Loucy (cell line): ENCODE measurements at regions not wholly inside any gene's neighbourhood (a gene's known extent, or its start where the extent isn't known, plus 50 kb on each side); places are given as distances from the start of the nearest gene placed in this dataset.

Experiments used
- H2AFZ ChIP-seq: fragments of 200-600 bp; sonication (generic); 2 replicates; pipeline ENCODE4 v1.6.0; 2016; ENCODE audit warnings: antibody characterized with exemption, mild to moderate bottlenecking, low read length, moderate library complexity
- H3F3A ChIP-seq: fragments of 200-600 bp; 2 replicates; pipeline ENCODE4 v1.6.0; 2016; ENCODE audit warnings: antibody characterized with exemption, low read depth, mild to moderate bottlenecking
- H3K27me3 ChIP-seq: fragments of 200-600 bp; sonication (generic); 2 replicates; pipeline ENCODE4 v1.6.1; 2014; ENCODE audit warnings: low read length, mild to moderate bottlenecking; ENCODE audit not compliant: insufficient read depth, poor library complexity, severe bottlenecking
- H3K36me3 ChIP-seq: fragments of 200-600 bp; sonication (generic); 2 replicates; pipeline ENCODE4 v1.6.1; 2016; ENCODE audit warnings: low read length; ENCODE audit not compliant: insufficient read depth
- H3K4me1 ChIP-seq: fragments of 200-600 bp; sonication (generic); 2 replicates; pipeline ENCODE4 v1.5.1; 2014; ENCODE audit warnings: low read length, mild to moderate bottlenecking; ENCODE audit not compliant: insufficient read depth, poor library complexity, severe bottlenecking
- H3K4me2 ChIP-seq: fragments of 200-600 bp; sonication (generic); 2 replicates; pipeline ENCODE4 v1.6.0; 2014; ENCODE audit warnings: antibody characterized with exemption, low read length, low read depth, mild to moderate bottlenecking; ENCODE audit not compliant: poor library complexity, severe bottlenecking
- H3K4me3 ChIP-seq: fragments of 200-600 bp; sonication (generic); 2 replicates; pipeline ENCODE4 v1.5.1; 2014; ENCODE audit warnings: low read length, mild to moderate bottlenecking, mixed read lengths; ENCODE audit not compliant: poor library complexity, severe bottlenecking
- H3K79me2 ChIP-seq: fragments of 200-600 bp; sonication (generic); 2 replicates; pipeline ENCODE4 v1.6.1; 2014; ENCODE audit warnings: low read length; ENCODE audit not compliant: insufficient read depth
- H3K9ac ChIP-seq: fragments of 200-600 bp; sonication (generic); 2 replicates; pipeline ENCODE4 v1.6.0; 2014; ENCODE audit warnings: mild to moderate bottlenecking, low read depth, low read length, moderate library complexity; ENCODE audit not compliant: poor library complexity, severe bottlenecking
- H3K9me2 ChIP-seq: fragments of 200-600 bp; sonication (generic); replicated peaks from 2 replicates; pipeline ENCODE4 v1.6.1; 2016; ENCODE audit warnings: low read depth, low read length, mixed read lengths
- H3K9me3 ChIP-seq: fragments of 200-600 bp; sonication (generic); 2 replicates; pipeline ENCODE4 v1.6.1; 2014; ENCODE audit warnings: mild to moderate bottlenecking, antibody characterized with exemption, low read length, low read depth; ENCODE audit not compliant: insufficient read depth
- H4K20me1 ChIP-seq: fragments of 200-600 bp; sonication (generic); 2 replicates; pipeline ENCODE4 v1.6.0; 2014; ENCODE audit warnings: antibody characterized with exemption, low read length, mild to moderate bottlenecking; ENCODE audit not compliant: insufficient read depth, poor library complexity, severe bottlenecking
- CTCF ChIP-seq: fragments of 200-600 bp; sonication (generic); conservative IDR thresholded peaks from 2 replicates; pipeline ENCODE4 v1.5.1; 2014; ENCODE audit warnings: mild to moderate bottlenecking, antibody characterized with exemption, low read length
- EZH2phosphoT487 ChIP-seq: fragments of 200-600 bp; IDR thresholded peaks from 2 replicates; pipeline ENCODE4 v1.6.1; 2018; ENCODE audit warnings: antibody characterized with exemption, mild to moderate bottlenecking, moderate library complexity, borderline replicate concordance

DNA sequence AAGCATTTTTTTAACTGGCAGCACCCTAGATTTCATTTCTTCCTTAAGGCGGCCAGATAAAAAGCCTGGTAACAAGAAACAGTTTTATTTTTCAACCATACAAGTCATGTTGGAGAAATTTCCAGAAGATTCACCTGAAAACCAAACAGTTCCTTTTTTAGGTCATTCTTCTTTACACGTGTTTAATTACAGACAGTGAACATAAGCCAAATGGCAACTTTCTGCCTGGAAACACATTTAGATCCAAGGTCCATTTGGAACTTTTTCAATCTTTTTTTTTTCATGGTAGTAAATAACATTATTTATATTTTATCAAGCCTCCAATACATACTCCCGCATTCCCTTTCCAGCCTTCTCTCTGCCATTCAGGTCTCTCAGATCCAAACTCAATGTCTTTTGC is 886.1 kb upstream of the MIR17HG start:
- no peaks in the 10 kb centered on the region for H4K20me1 ChIP-seq
- H2AFZ ChIP-seq: no peak overlapping the region
- H3K4me3 ChIP-seq: no peak overlapping the region
- H3K9me3 ChIP-seq: no peaks in the 10 kb centered on the region
- H3K27me3 ChIP-seq: no peaks in the 10 kb centered on the region
- no peak overlapping the region for H3K4me2 ChIP-seq
- no peaks in the 10 kb centered on the region for H3K79me2 ChIP-seq
- H3K4me1 ChIP-seq: no peaks in the 10 kb centered on the region
- no peaks in the 10 kb centered on the region for H3K9me2 ChIP-seq
- no peaks in the 10 kb centered on the region for H3F3A ChIP-seq
- H3K36me3 ChIP-seq: no peaks in the 10 kb centered on the region
- no peak overlapping the region for H3K9ac ChIP-seq
- no peak for TF ChIP-seq EZH2phosphoT487
- TF ChIP-seq CTCF: no peak

DNA sequence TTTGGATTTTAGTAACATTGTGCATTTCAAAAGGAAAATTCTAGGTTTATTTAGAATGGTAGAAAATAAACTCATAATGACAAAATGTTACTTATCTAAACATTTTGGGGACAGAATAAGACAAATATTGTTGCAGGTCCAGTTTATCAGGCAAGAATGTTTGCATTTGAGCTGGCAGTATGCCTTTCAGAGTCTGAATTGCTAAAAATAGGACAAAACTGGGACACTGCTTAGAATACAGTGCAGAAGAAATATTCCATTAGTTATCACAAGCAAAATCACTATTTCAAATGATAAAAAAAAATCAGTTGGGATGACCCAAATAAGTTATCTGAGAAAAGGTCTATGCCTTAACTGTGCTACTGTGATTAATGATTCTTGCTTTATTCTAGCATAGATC is 870.3 kb upstream of the MIR17HG start:
- Histone ChIP-seq H2AFZ (no peak overlapping the region), H3K9me2 (no peaks in the 10 kb centered on the region), H3K4me2 (no peak overlapping the region), H3K9me3 (no peaks in the 10 kb centered on the region), H3K4me1 (no peaks in the 10 kb centered on the region), H3K9ac (no peak overlapping the region), H3F3A (no peaks in the 10 kb centered on the region), H3K36me3 (no peaks in the 10 kb centered on the region), H3K79me2 (no peaks in the 10 kb centered on the region), H3K27me3 (no peaks in the 10 kb centered on the region), H3K4me3 (no peak overlapping the region), H4K20me1 (no peaks in the 10 kb centered on the region)
- no peak for TF ChIP-seq EZH2phosphoT487

DNA sequence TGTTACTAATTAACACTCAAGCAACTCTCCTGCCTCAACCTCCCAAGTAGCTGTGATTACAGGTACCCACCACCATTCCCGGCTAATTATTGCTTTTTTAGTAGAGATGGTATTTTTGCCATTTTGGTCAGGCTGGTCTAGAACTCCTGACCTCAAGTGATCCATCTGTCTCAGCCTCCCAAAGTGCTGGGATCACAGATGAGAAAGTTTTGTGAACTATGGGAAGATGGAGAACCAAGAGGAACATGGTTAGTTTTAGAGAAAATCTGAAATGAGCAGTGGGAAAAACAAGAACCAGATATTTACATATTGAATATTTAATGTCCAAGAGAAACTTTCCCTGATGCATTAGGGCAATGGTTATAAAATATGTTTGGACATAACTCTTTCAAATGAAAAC is 863.6 kb upstream of the MIR17HG start:
- Histone ChIP-seq H3K9me2 (no peaks in the 10 kb centered on the region), H4K20me1 (no peaks in the 10 kb centered on the region), H3K79me2 (no peaks in the 10 kb centered on the region), H3K9ac (no peak overlapping the region), H3K36me3 (no peaks in the 10 kb centered on the region), H3K4me1 (no peaks in the 10 kb centered on the region), H3K4me3 (no peak overlapping the region), H3K4me2 (no peak overlapping the region), H3K9me3 (no peaks in the 10 kb centered on the region), H3K27me3 (no peaks in the 10 kb centered on the region), H3F3A (no peaks in the 10 kb centered on the region), H2AFZ (no peak overlapping the region)
- TF ChIP-seq EZH2phosphoT487: no peak
- no peak for TF ChIP-seq CTCF

- no peaks in the 10 kb centered on the region for H3K79me2 ChIP-seq
Measured at GRCh38 chr13:90485436-90485835, 862.1 kb upstream of the MIR17HG start.

More at GRCh38 chr13:90485436-90485835, 862.1 kb upstream of the MIR17HG start:
- Histone ChIP-seq H3F3A (no peaks in the 10 kb centered on the region), H3K36me3 (no peaks in the 10 kb centered on the region), H3K9me3 (no peaks in the 10 kb centered on the region), H3K4me2 (no peak overlapping the region), H4K20me1 (no peaks in the 10 kb centered on the region), H2AFZ (no peak overlapping the region), H3K4me1 (no peaks in the 10 kb centered on the region), H3K27me3 (no peaks in the 10 kb centered on the region), H3K9me2 (no peaks in the 10 kb centered on the region), H3K9ac (no peak overlapping the region), H3K4me3 (no peak overlapping the region)
- TF ChIP-seq CTCF (no peak), EZH2phosphoT487 (no peak)
